Right cardiac atrium (tissue), 5 donors: ENCODE measurements at regions not wholly inside any gene's neighbourhood (a gene's known extent, or its start where the extent isn't known, plus 50 kb on each side); places are given as distances from the start of the nearest gene placed in this dataset.
"Not testable (repeated sequence)": the region's sequence is repeated elsewhere in the genome, so short reads cannot be mapped to it uniquely, and the experiment has no call there.

Experiments
- ATAC-seq, 2 donors: fragments of 200-7000 bp; cut with Tn5 transposase; one replicate each; pipeline versions ENCODE4 v1.8.0 to v1.9.1; 2020; ENCODE audit warnings: moderate library complexity in 2 of 2, mild to moderate bottlenecking in 1 of 2
- DNase-seq, 3 donors: peaks; one replicate each; pipeline ENCODE4 v3.0.0-alpha.2; 2020
- H3K27ac ChIP-seq: one replicate; pipeline ENCODE4 v1.5.1; 2013; ENCODE audit warnings: mild to moderate bottlenecking, low read length, control low read depth, moderate library complexity
- H3K27me3 ChIP-seq: one replicate; pipeline ENCODE4 v1.6.1; 2013; ENCODE audit not compliant: control insufficient read depth, insufficient read depth
- H3K4me1 ChIP-seq: one replicate; pipeline ENCODE4 v1.6.1; 2013; ENCODE audit warnings: low read length; ENCODE audit not compliant: control insufficient read depth, insufficient read depth
- H3K4me3 ChIP-seq: one replicate; pipeline ENCODE4 v1.5.1; 2013; ENCODE audit warnings: low read length, control low read depth
- H3K9me3 ChIP-seq: one replicate; pipeline ENCODE4 v1.6.1; 2013; ENCODE audit warnings: low read length; ENCODE audit not compliant: control insufficient read depth
- WGBS: extraction: QIAGEN DNeasy Blood & Tissue Kit; methylation state at CpG from one replicate; pipeline ENCODE4 v1.1.7; 2013; 5-methylcytosine and 5-hydroxymethylcytosine counted together
- intact Hi-C, 4 donors: fragments of 100-400 bp; cut with DNase I; formaldehyde crosslinking; loops; one replicate each; pipeline versions ENCODE4 v1.11.0 to v1.14.0; 2022 to 2023
- donor health status: healthy with polysubstance abuse.
- donor health status: DM: no; HTN: yes; CAD: no.
- donor health status: DM: no; HTN: no; CAD: no.
- donor health status: DM: no; HTN: yes; CAD: no; lungs with severe emphysema.
- donor health status: DM: yes; HTN: yes; CAD: no.

DNA sequence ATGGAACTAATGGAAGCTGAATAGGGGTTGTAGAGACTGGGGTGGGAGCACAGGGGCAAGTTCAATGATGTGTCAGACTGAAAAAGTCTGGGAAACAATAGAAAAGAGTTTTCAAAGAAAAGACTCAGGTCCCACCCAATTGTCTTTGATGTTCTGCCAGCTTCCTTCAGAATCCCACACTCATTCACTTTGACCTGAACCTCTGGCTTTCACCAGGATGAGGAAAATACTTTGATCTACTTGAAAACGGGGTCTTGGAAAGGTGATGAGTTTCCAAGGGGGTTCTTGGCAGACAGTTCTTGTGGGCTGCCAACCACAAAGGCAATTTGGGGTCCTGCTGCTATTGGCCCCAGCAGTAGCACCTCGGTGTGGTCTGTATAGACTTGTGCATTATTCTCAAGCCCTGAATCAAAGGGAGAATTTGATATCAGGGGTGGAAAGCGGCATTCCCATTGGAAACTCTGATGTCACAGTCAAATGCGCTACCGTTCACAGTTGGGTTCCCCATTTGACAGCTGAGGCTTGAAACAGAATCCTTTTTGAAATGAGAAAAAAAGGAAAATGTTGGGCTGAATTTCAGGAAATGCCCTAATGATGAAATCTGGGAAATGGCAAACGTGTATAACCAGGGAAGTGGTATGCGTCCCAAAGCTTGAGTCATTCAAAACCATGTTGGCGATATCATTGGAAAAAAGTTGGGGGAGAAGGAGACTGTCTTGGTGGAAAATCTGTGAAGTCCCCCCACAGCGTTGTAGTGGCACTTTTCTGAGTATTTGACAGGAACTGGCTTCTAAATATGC, 229.2 kb upstream of the LRTM1 start:
- H3K4me3 ChIP-seq: no peak overlapping the region
- 81% methylated on average over 9 of the region's 9 CpGs for WGBS
- H3K9me3 ChIP-seq: no peaks in the 10 kb centered on the region
- ATAC-seq: no peak
- no peak for DNase-seq
- H3K27ac ChIP-seq: no peak overlapping the region
- intact Hi-C loops: no loop called here
- no peaks in the 10 kb centered on the region for H3K27me3 ChIP-seq
- no peaks in the 10 kb centered on the region for H3K4me1 ChIP-seq

DNA sequence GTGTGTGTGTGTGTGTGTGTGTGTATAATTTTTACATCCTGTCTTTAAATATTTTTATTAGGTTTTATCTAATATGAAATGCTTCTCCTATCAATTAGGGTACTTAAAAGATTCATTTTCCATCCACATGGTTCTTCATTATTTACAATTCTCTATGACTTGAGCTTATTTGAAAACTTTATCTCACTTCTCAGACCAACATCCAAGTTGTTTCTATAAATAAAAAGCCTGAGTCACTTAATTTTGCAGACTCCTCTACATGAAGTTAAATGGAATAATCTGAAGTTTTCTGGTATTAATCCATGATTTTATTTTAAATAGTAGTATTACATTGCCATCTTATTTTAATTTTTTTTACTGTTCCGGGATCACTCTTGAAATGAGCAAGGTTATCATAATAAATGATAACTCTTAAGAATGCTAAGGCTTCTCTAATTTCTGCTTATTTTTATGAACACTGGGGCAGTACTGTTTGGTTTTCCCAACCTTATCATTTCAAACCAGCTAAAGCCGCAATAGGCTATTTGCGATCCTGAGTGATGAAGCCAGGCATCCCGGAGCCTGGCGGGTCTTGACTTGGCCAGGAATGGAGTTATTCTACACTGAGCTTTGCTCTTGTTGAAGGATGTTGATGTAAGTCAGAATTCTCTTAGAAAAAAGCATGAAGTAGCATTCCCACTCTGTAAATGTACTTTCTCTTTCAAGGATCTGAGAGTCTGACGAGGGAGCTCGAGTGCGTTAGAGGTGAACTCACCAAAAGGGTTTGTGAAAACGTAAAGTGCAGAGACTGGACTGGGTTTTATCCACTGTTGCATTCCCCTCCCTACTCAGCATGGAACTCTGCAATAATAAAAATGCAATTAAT, 220.2 kb upstream of the LRTM1 start:
- WGBS: 41% methylated on average over 9 of the region's 9 CpGs
- Histone ChIP-seq H3K27ac (no peak overlapping the region), H3K27me3 (no peaks in the 10 kb centered on the region), H3K4me3 (no peak overlapping the region), H3K4me1 (peaks cover 2% of the 10 kb centered on the region), H3K9me3 (no peaks in the 10 kb centered on the region)
- intact Hi-C loops: no loop called here
- DNase-seq (no peak), ATAC-seq (no peak)

DNA sequence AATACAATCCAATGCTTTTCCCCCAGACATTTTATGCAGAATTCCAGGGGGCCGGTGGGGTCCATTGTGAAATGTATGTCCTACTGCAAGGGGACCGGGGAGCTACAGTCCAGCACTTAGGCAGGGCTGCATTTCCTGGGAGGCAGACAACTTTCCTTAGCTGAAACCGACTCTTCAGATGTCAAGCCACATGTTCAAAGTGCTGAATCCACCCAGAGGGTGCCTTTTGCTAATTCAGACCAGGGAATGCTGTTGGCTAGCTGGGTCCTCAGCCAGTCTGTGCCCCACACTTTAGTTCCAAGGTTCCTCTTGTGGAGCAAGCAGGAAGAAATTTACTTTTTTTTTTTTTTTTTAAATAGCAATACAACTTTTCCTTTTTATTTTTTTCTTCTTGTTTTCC, 219.5 kb upstream of the LRTM1 start:
- Histone ChIP-seq H3K4me1 (peaks cover 2% of the 10 kb centered on the region), H3K27ac (no peak overlapping the region), H3K4me3 (no peak overlapping the region), H3K27me3 (no peaks in the 10 kb centered on the region), H3K9me3 (no peaks in the 10 kb centered on the region)
- no peak for DNase-seq
- intact Hi-C loops: no loop called here
- no peak for ATAC-seq
- 64% methylated on average over 3 of the region's 3 CpGs for WGBS

DNA sequence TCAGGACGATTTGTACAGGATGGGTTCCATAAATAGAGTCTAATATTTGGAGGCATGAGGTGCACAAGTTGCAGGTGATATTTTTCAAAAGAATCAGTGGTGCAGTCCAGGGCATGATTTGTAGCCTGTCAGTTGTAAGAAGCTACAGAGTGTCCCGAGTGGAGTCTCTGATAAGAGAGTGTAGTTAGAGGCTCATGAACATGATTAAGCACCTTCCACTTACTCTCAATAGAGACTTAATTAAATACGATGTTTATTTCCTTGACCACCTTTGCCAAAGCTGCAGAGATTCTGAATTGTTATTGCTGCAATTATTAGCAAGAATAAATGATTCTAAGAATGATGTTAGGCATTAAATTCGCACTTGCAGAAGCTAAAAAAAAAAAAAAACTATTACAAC, 218.4 kb upstream of the LRTM1 start:
- WGBS: 47% methylated on average over 4 of the region's 4 CpGs
- ATAC-seq (no peak), DNase-seq (no peak)
- Histone ChIP-seq H3K4me1 (peaks cover 2% of the 10 kb centered on the region), H3K27me3 (no peaks in the 10 kb centered on the region), H3K27ac (no peak overlapping the region), H3K4me3 (no peak overlapping the region), H3K9me3 (no peaks in the 10 kb centered on the region)
- intact Hi-C loops: no loop called here

DNA sequence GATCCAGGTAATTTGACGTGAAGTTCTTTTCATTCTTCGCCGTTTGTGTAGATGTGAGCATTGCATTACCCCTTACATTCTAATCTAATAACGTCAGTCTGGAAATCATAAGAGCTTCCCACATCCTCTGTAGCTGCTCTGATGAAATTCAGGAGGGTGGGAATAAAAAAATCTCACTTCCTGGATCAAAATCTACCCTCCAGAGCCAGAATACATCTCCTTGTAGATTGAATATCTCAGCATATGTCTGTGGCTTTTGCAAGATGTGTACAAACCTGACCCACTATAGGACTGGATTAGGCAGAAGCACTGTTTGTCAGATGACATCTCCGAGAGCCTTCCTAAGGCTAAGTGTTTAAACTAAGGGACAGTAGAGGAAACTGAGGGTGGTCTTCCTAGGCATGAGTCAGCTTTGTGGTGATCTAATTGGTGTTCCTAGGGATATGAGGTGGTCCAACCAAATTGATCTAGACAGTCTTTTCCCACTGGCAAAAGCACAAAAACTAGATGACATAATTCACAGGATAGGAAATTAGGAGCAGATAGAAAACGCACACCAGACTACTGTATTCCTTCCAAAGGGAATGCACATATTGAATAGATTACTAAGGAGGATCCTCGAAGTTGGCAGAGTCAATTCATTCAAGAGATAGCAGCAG, 216.3 kb upstream of the LRTM1 start:
- no peak for ATAC-seq
- no peaks in the 10 kb centered on the region for H3K27me3 ChIP-seq
- 53% methylated on average over 7 of the region's 7 CpGs for WGBS

DNA sequence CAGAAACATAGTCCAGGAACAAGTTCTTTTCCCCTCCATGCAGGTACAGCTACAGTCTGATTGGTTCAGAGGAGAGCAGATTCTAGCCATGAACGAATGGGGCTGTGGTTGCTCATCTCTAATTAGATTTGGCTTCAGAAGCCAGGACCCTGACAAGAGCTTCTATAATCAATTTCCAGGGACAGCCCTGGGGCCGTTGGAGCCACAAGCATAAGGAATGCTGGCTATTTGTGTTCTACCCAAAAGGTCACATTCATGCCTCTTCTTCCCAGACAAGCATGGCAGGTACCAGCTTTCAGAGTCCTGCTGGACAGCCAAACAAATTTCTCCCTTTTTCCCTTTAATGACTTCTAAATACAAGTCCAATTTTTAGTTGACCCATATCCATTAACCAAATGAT, 215.5 kb upstream of the LRTM1 start:
- ATAC-seq (no peak), DNase-seq (no peak)
- intact Hi-C loops: no loop called here
- no peaks in the 10 kb centered on the region for H3K27me3 ChIP-seq
- peaks cover 2% of the 10 kb centered on the region for H3K4me1 ChIP-seq
- H3K4me3 ChIP-seq: no peak overlapping the region
- H3K9me3 ChIP-seq: no peaks in the 10 kb centered on the region
- no peak overlapping the region for H3K27ac ChIP-seq
- WGBS: 48% methylated on average over 2 of the region's 2 CpGs

More for the DNA sequence above, 216.3 kb upstream of the LRTM1 start:
- Histone ChIP-seq H3K27ac (no peak overlapping the region), H3K4me1 (peaks cover 2% of the 10 kb centered on the region), H3K4me3 (no peak overlapping the region), H3K9me3 (no peaks in the 10 kb centered on the region)
- intact Hi-C loops: no loop called here
- no peak for DNase-seq

DNA sequence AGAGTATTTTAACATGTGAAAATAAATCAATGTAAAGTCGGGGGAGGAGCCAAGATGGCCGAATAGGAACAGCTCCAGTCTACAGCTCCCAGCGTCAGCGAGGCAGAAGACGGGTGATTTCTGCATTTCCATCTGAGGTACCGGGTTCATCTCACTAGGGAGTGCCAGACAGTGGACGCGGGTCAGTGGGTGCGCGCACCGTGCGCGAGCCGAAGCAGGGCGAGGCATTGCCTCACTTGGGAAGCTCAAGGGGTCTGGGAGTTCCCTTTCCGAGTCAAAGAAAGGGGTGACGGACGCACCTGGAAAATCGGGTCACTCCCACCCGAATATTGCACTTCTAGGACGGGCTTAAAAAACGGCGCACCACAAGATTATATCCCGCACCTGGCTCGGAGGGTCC, 208.4 kb upstream of the LRTM1 start:
- not testable (repeated sequence) for DNase-seq, H3K27ac ChIP-seq

DNA sequence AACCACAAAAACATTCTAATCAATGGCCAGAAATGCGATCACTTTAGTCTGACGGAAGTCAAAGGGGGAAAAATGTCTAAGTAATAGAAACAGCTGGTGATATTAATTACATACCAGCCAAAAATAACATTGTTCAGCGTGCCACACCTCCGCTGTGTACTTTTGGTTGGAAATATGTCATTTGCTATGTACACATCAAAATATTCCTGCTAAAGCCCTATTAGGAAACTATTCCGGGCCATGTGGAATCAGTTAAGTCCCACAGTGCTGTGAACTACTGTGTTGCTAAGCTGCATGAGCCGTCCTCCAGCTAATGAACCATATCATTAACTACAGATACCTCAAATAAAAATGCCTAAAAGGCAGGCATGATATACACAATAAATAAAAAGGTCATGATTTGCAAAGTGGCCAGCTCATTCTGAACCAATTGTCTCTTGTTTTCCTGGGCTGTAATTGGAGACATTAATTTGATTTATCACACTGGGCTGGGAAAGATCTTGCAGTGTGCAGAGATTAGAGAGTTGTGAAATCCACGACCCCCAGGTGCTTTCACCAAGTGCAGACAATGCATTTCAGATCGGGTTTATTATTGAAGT, 200.5 kb upstream of the LRTM1 start:
- peaks cover 2% of the 10 kb centered on the region for H3K27me3 ChIP-seq
- H3K9me3 ChIP-seq: no peaks in the 10 kb centered on the region
- 38% methylated on average over 8 of the region's 8 CpGs for WGBS
- H3K4me1 ChIP-seq: no peaks in the 10 kb centered on the region
- ATAC-seq (no peak), DNase-seq (no peak)
- H3K4me3 ChIP-seq: no peak overlapping the region
- no peak overlapping the region for H3K27ac ChIP-seq
- intact Hi-C loops: no loop called here

More for the DNA sequence above, 208.4 kb upstream of the LRTM1 start:
- H3K4me1 ChIP-seq, intact Hi-C loops, H3K9me3 ChIP-seq, H3K4me3 ChIP-seq, ATAC-seq, H3K27me3 ChIP-seq: not testable (repeated sequence)
- 96% methylated on average over 25 of the region's 25 CpGs for WGBS

DNA sequence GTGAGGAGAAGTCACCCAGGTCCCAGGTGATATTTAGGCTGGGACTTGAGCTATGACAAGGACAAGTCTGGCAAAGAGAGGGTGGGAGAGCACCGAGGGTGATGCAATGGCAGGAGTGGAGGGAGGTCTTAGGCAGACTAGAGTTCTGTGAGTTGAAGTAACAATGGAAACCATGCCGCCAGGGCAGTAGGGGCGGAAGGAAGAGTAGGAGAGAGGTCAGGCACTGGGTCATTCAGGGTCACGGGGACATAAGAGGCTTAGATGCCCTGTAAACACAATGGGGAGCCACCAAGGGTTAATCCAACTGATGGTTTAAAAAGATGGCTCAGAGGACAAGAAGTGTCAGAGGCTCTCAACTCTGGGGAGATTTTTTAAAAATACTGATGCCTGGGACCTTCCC, 199.7 kb upstream of the LRTM1 start:
- no peak for ATAC-seq

DNA sequence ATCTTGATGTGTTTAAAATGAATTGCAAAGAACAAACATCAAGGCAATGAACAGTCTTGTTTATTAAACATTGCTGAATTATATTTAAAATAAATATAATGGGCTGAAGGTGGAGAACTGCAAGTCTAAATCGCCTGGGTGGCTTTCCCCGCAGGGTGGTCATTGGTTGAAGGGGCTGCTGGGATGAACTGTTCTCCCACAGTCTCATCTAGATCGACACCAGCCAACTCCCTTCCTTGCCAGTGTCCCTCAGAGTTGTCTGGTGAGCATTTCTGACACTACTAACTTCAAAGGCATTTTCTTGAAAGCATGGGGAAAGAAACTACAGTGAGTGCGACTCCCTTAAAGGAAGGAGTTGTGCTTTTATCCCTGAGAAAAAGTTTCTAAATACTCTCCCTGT, 196.5 kb upstream of the LRTM1 start:
- intact Hi-C loops: no loop called here
- H3K4me1 ChIP-seq: no peaks in the 10 kb centered on the region
- H3K9me3 ChIP-seq: no peaks in the 10 kb centered on the region
- H3K4me3 ChIP-seq: no peak overlapping the region
- DNase-seq (no peak), ATAC-seq (no peak)
- WGBS: 73% methylated on average over 4 of the region's 4 CpGs
- no peak overlapping the region for H3K27ac ChIP-seq
- peaks cover 2% of the 10 kb centered on the region for H3K27me3 ChIP-seq

More for the DNA sequence above, 199.7 kb upstream of the LRTM1 start:
- Histone ChIP-seq H3K27ac (no peak overlapping the region), H3K4me3 (no peak overlapping the region), H3K9me3 (no peaks in the 10 kb centered on the region), H3K27me3 (peaks cover 2% of the 10 kb centered on the region), H3K4me1 (no peaks in the 10 kb centered on the region)
- intact Hi-C loops: no loop called here
- no peak for DNase-seq
- 68% methylated on average over 4 of the region's 4 CpGs for WGBS
